ENCODE measurements at regions not wholly inside any gene's neighbourhood (a gene's known extent, or its start where the extent isn't known, plus 50 kb on each side); places are given as distances from the start of the nearest gene placed in this dataset.
A peak's percentile ranks its signal among the peaks of the same experiment; 100 is the strongest.

DNA sequence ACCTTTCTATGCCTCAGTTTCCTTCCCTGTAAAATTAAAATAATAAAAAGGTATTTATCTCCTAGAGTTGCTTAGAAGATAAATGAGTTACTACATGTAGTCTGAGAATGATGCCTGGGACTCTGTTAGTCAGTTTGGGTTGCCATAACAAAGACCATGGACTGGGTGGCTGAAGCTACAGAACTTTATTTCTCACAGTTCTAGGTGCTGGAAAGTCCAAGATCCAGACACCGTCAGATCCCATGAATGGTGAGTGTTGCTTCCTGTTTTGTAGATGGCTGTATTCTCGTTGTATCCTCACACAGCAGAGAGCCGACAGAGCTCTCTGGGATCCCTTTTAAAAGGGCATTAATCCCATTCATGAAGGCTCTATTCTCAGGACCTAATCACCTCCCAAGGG is 64.0 kb upstream of the LTA4H start:
- Histone ChIP-seq H3K36me3 (no peaks in the 10 kb centered on the region), H3K27me3 (no peaks in the 10 kb centered on the region), H3K4me3 (no peak overlapping the region), H3K27ac (no peak overlapping the region), H3K4me1 (no peaks in the 10 kb centered on the region), H3K9me3 (no peaks in the 10 kb centered on the region)
- DNase-seq (ENCODE audit: low spot score in 2 of 2): no peak
- no peak for TF ChIP-seq POLR2A (IDR thresholded peaks at IDR 0.05)
- TF ChIP-seq POLR2AphosphoS5 (IDR thresholded peaks at IDR 0.05): no peak
- TF ChIP-seq, protein P1, sequence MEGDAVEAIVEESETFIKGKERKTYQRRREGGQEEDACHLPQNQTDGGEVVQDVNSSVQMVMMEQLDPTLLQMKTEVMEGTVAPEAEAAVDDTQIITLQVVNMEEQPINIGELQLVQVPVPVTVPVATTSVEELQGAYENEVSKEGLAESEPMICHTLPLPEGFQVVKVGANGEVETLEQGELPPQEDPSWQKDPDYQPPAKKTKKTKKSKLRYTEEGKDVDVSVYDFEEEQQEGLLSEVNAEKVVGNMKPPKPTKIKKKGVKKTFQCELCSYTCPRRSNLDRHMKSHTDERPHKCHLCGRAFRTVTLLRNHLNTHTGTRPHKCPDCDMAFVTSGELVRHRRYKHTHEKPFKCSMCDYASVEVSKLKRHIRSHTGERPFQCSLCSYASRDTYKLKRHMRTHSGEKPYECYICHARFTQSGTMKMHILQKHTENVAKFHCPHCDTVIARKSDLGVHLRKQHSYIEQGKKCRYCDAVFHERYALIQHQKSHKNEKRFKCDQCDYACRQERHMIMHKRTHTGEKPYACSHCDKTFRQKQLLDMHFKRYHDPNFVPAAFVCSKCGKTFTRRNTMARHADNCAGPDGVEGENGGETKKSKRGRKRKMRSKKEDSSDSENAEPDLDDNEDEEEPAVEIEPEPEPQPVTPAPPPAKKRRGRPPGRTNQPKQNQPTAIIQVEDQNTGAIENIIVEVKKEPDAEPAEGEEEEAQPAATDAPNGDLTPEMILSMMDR (IDR thresholded peaks at IDR 0.05): no peak
- intact Hi-C loops (cut with DNase I; ENCODE audit: low total_unique reads): no loop called here

DNA sequence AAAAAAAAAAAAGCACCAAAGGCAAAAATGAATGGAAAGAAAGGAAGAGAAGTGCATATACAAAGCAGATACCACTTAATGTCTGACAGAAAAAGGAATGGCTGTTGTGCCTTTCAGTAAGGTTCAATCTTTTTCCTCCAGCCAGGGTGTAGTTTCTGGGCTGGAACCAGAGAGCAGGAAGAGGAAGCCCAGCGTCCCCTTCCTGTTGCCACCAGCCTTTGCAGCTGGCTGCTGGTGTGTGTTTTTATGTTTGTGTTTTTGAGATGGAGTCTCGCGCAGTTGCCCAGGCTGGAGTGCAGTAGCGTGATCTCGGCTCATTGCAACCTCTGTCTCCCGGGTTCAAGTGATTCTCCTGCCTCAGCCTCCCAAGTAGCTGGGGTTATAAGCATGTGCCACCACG is 64.6 kb upstream of the LTA4H start:
- intact Hi-C loops (cut with DNase I; ENCODE audit: low total_unique reads): no loop called here
- Histone ChIP-seq H3K4me1 (no peaks in the 10 kb centered on the region), H3K27ac (peak overlapping the region in 1 of 2 donors; percentile 12), H3K27me3 (no peaks in the 10 kb centered on the region), H3K4me3 (no peak overlapping the region), H3K36me3 (no peaks in the 10 kb centered on the region), H3K9me3 (no peaks in the 10 kb centered on the region)
- DNase-seq (ENCODE audit: low spot score in 2 of 2): no peak
- no peak for TF ChIP-seq POLR2AphosphoS5 (IDR thresholded peaks at IDR 0.05)
- TF ChIP-seq, protein P1 (IDR thresholded peaks at IDR 0.05): no peak
- no peak for TF ChIP-seq POLR2A (IDR thresholded peaks at IDR 0.05)

DNA sequence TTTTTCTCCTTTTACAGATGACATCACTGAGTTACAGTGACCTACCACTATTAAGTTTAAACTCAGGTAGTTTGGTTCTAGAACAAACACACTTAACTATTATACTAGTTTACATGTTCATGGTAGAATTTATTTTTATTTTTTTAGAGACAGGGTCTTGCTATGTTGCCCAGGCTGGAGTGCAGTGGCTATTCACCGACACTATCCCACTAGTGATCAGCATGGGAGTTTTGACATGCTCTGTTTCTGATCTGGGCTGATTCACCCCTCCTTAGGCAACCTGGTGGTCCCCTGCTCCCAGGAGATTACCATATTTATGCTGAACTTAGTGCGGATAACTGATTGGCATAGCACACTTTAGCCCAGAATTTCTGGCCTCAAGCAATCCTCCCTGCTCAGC is 66.4 kb upstream of the LTA4H start:
- TF ChIP-seq, protein P1 (IDR thresholded peaks at IDR 0.05): no peak
- TF ChIP-seq POLR2AphosphoS5 (IDR thresholded peaks at IDR 0.05) (no peak), POLR2A (IDR thresholded peaks at IDR 0.05) (no peak)
- no peaks in the 10 kb centered on the region for H3K9me3 ChIP-seq
- H3K4me3 ChIP-seq: no peak overlapping the region
- H3K36me3 ChIP-seq: no peaks in the 10 kb centered on the region
- no peaks in the 10 kb centered on the region for H3K27me3 ChIP-seq
- intact Hi-C loops (cut with DNase I; ENCODE audit: low total_unique reads): no loop called here
- H3K4me1 ChIP-seq: no peaks in the 10 kb centered on the region
- no peak overlapping the region for H3K27ac ChIP-seq
- DNase-seq (ENCODE audit: low spot score in 2 of 2): no peak

DNA sequence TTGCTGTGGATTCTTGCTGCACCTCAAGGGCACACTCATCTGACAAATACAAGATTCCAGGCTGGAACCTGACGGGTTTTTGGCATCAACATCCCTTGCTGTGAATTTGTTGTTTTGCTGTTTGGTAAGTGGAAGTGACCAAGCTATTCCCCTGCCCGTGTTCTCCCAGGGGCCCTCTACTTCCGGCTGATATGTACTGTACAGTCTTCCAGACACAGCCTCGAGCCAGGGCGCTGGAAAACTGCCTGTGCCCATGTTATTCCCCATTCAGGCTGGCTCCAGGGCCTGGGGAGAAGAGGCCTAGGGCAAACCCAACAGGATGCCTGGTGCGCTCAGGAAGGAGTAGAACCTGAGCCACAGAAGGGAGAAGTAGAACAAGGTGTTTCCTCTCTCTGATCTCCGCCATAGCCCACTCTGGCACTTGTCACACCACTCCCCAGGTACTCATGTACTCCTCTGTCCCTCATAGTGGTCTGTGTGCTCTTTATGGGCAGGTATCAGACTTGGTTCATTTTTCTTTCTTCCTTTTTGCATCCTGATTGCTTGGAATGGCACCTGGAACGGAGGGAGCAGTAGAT is 67.8 kb upstream of the LTA4H start:
- no peak for DNase-seq (ENCODE audit: low spot score in 2 of 2)
- TF ChIP-seq, protein P1 (IDR thresholded peaks at IDR 0.05): no peak
- no peak for TF ChIP-seq POLR2AphosphoS5 (IDR thresholded peaks at IDR 0.05)
- no peak for TF ChIP-seq POLR2A (IDR thresholded peaks at IDR 0.05)
- Histone ChIP-seq H3K4me3 (no peak overlapping the region), H3K9me3 (no peaks in the 10 kb centered on the region), H3K27me3 (no peaks in the 10 kb centered on the region), H3K4me1 (no peaks in the 10 kb centered on the region), H3K36me3 (no peaks in the 10 kb centered on the region), H3K27ac (peak overlapping the region in 1 of 2 donors; percentile 20)
- intact Hi-C loops (cut with DNase I; ENCODE audit: low total_unique reads): no loop called here

DNA sequence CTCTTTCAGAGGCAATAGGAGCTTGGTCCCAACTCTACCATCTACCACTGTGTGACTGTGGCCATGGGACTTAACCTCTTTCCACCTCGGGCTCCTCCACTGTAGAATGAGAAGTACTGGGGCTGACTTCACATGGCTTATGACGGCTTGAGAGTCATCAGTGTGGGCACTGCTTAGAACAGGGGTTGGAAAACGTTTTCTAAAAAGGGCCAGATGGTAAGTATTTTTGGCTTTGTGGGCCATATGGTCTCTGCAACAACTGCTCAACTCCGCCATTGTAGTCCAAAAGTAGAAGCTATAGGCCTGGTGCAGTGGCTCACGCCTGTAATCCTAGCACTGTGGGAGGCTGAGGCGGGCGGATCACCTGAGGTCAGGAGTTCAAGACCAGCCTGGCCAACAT is 69.2 kb upstream of the LTA4H start:
- no peak for DNase-seq (ENCODE audit: low spot score in 2 of 2)
- Histone ChIP-seq H3K36me3 (no peaks in the 10 kb centered on the region), H3K4me1 (no peaks in the 10 kb centered on the region), H3K4me3 (no peak overlapping the region), H3K27ac (no peak overlapping the region), H3K9me3 (no peaks in the 10 kb centered on the region), H3K27me3 (no peaks in the 10 kb centered on the region)
- intact Hi-C loops (cut with DNase I; ENCODE audit: low total_unique reads): no loop called here
- TF ChIP-seq, protein P1 (IDR thresholded peaks at IDR 0.05): no peak
- no peak for TF ChIP-seq POLR2AphosphoS5 (IDR thresholded peaks at IDR 0.05)
- no peak for TF ChIP-seq POLR2A (IDR thresholded peaks at IDR 0.05)
